ENCODE measurements at regions not wholly inside any gene's neighbourhood (a gene's known extent, or its start where the extent isn't known, plus 50 kb on each side); places are given as distances from the start of the nearest gene placed in this dataset.

- H2BK20ac ChIP-seq (ENCODE audit: low read length): no peak overlapping the region
- POLR2A ChIA-PET (ENCODE audit: partially characterized antibody): no interaction called here
- no peaks in the 10 kb centered on the region for H4K20me1 ChIP-seq (replicated peaks in 1 of 2; ENCODE audit: control insufficient read depth in 1 of 2, insufficient read depth in 2 of 2, low read length in 2 of 2)
- no peak overlapping the region for H4K91ac ChIP-seq (replicated peaks; ENCODE audit: insufficient read length, low read length)
- no peak overlapping the region for H3K23ac ChIP-seq (ENCODE audit: insufficient read length)
- H3K79me1 ChIP-seq (ENCODE audit: low read depth, low read length): no peaks in the 10 kb centered on the region
- no peak overlapping the region for H4K8ac ChIP-seq (ENCODE audit: extremely low read depth, insufficient read depth, low read length)
- no peaks in the 10 kb centered on the region for H3K79me2 ChIP-seq (ENCODE audit: control insufficient read depth in 1 of 2, insufficient read depth in 2 of 2, low read length in 2 of 2)
- H3K9ac ChIP-seq (replicated peaks in 1 of 4; ENCODE audit: extremely low read depth in 1 of 4, low read depth in 3 of 4, low read length in 3 of 4): no peak overlapping the region
- 93% methylated on average over 3 of the region's 3 CpGs; no CpG with 5 or more reads in 1 of the 2 experiments for WGBS, 2 experiments (ENCODE audit: extremely low coverage in 1 of 2, insufficient coverage in 1 of 2, insufficient read length in 1 of 2, insufficient replicate concordance in 2 of 2, low coverage in 1 of 2, low lambda C conversion rate in 2 of 2, missing lambda C conversion rate in 1 of 2)
- H2BK12ac ChIP-seq (ENCODE audit: low read depth, low read length): no peak overlapping the region
- H3K36me3 ChIP-seq (ENCODE audit: control insufficient read depth in 2 of 4, insufficient read depth in 4 of 4, low read length in 3 of 4): no peaks in the 10 kb centered on the region
- H3K18ac ChIP-seq (ENCODE audit: extremely low read depth, low read length): no peak overlapping the region
- CTCF ChIA-PET (ENCODE audit: partially characterized antibody): no interaction called here
- H3K56ac ChIP-seq (replicated peaks; ENCODE audit: insufficient read length, low read depth, low read length): no peak overlapping the region
- H2BK5ac ChIP-seq (ENCODE audit: low read depth, low read length): no peak overlapping the region
- no peak for FAIRE-seq
- H4K5ac ChIP-seq (ENCODE audit: insufficient read length, low read depth, low read length): no peak overlapping the region
- peaks cover 0 to 4% (median 1%) of the 10 kb centered on the region in 4 experiments; a peak in 2 of 7 replicates for H3K4me1 ChIP-seq (replicated peaks in 1 of 4; ENCODE audit: control insufficient read depth in 3 of 4, insufficient read depth in 4 of 4, low read length in 3 of 4)
- no peak for DNase-seq (ENCODE audit: low read depth in 1 of 2, low spot score in 2 of 2)
- H3K27ac ChIP-seq (ENCODE audit: low read depth, low read length): no peak overlapping the region
- H2BK15ac ChIP-seq (ENCODE audit: low read length): no peak overlapping the region
- no peaks in the 10 kb centered on the region for H3K23me2 ChIP-seq (ENCODE audit: low read depth, low read length)
- H3K9me3 ChIP-seq (ENCODE audit: insufficient read depth in 2 of 2, low read depth in 1 of 2, low read length in 1 of 2): no peaks in the 10 kb centered on the region
- H2AK5ac ChIP-seq (ENCODE audit: low read depth, low read length): no peak overlapping the region
- H3K4me2 ChIP-seq (ENCODE audit: insufficient read depth in 1 of 2, low read depth in 2 of 2, low read length in 2 of 2): no peak overlapping the region
- no peaks in the 10 kb centered on the region for H3K27me3 ChIP-seq (replicated peaks in 1 of 4; ENCODE audit: control insufficient read depth in 3 of 4, extremely low read depth in 1 of 4, insufficient read depth in 3 of 4, low read length in 3 of 4)
- no peak overlapping the region for H2AFZ ChIP-seq (ENCODE audit: low read length)
- H3K4me3 ChIP-seq (ENCODE audit: extremely low read depth in 1 of 4, insufficient read depth in 2 of 4, low read depth in 3 of 4, low read length in 4 of 4): no peak overlapping the region
- H3K4ac ChIP-seq (replicated peaks; ENCODE audit: insufficient read length, low read depth, low read length): no peak overlapping the region
- no peak overlapping the region for H3K14ac ChIP-seq (ENCODE audit: insufficient read length)
- no peak overlapping the region for H2BK120ac ChIP-seq (replicated peaks; ENCODE audit: low read depth, low read length)
- TF ChIP-seq KDM5A (IDR thresholded peaks at IDR 0.05; ENCODE audit: low read length) (no peak), RNF2 (IDR thresholded peaks at IDR 0.05; ENCODE audit: borderline replicate concordance, low read depth, low read length, missing control alignments, poor library complexity, severe bottlenecking) (no peak), CBX8 (IDR thresholded peaks at IDR 0.05; ENCODE audit: borderline replicate concordance, low read depth, low read length) (no peak), ATF3 (IDR thresholded peaks at IDR 0.05; ENCODE audit: insufficient read depth, low read depth, low read length) (no peak), TBP (IDR thresholded peaks at IDR 0.05; ENCODE audit: low read depth, low read length) (no peak), SP1 (IDR thresholded peaks at IDR 0.05; ENCODE audit: low read depth, low read length) (no peak), MAFK (IDR thresholded peaks at IDR 0.05; ENCODE audit: low read depth, low read length) (no peak), USF2 (IDR thresholded peaks at IDR 0.05; ENCODE audit: low read length) (no peak), RFX5 (IDR thresholded peaks at IDR 0.05; ENCODE audit: borderline replicate concordance, low read depth, low read length) (no peak)
These were observed 1281.9 kb upstream of the PIK3C3 start for GRCh38 chr18:40673150-40673549.

Data from H1 (cell line).